ENCODE measurements at regions not wholly inside any gene's neighbourhood (a gene's known extent, or its start where the extent isn't known, plus 50 kb on each side); places are given as distances from the start of the nearest gene placed in this dataset.

DNA sequence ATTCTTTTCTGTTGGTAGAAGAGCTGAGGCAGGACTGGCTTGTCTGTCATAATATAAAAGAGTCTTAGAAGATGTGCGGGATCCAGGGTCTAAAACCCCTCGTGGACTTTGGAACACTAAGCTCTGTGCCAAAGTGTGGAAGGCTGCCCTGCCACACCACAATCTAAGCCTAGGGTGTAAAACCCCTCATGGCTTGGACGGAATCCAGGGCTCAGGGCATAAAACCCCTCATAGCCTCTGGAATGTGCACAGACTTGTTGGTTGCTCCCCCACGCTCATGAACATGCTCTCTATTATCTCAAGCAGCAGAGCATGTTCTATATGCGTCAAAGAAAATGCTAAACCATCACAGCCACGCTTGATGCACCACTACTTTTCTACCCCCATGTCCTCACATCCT lies 483.6 kb downstream of the GABRG1 start:
- no peak overlapping the region for H3K27ac ChIP-seq (ENCODE audit: insufficient read depth, low read length)
- no peaks in the 10 kb centered on the region for H3K4me1 ChIP-seq (ENCODE audit: control insufficient read depth, extremely low read depth, insufficient read depth, low read length)
- H3K4me3 ChIP-seq (replicated peaks in 1 of 4; ENCODE audit: control extremely low read depth in 1 of 4, insufficient read depth in 1 of 4, low read depth in 3 of 4, low read length in 4 of 4), result no peak overlapping the region
- no peaks in the 10 kb centered on the region for H3K36me3 ChIP-seq (ENCODE audit: control insufficient read depth, insufficient read depth, low read length)
- H3K9ac ChIP-seq (ENCODE audit: insufficient read depth, low read length), result no peak overlapping the region
- no peak for DNase-seq (ENCODE audit: low read depth in 2 of 2)
- TF ChIP-seq EZH2 (IDR thresholded peaks at IDR 0.05; ENCODE audit: low read length, missing control alignments) (no peak), CTCF (conservative IDR thresholded peaks at IDR 0.05 in 1 of 2, IDR thresholded peaks at IDR 0.05 in 1 of 2; ENCODE audit: low read depth in 1 of 2, low read length in 2 of 2) (no peak)
- H3K9me3 ChIP-seq (ENCODE audit: control insufficient read depth, insufficient read depth, low read depth, low read length), result no peaks in the 10 kb centered on the region
- H3K27me3 ChIP-seq (ENCODE audit: control insufficient read depth, insufficient read depth, low read length), result no peaks in the 10 kb centered on the region
- H2AFZ ChIP-seq (ENCODE audit: low read length), result no peak overlapping the region
- H4K20me1 ChIP-seq (ENCODE audit: control insufficient read depth, extremely low read depth, insufficient read depth, low read length), result no peaks in the 10 kb centered on the region
- H3K79me2 ChIP-seq (ENCODE audit: control insufficient read depth, insufficient read depth, low read length), result no peaks in the 10 kb centered on the region
- H3K4me2 ChIP-seq (ENCODE audit: extremely low read depth, insufficient read depth, low read length), result no peak overlapping the region

GRCh38 chr4:45638641-45639040 lies 485.2 kb downstream of the GABRG1 start:
- TF ChIP-seq CTCF (conservative IDR thresholded peaks at IDR 0.05 in 1 of 2, IDR thresholded peaks at IDR 0.05 in 1 of 2; ENCODE audit: low read depth in 1 of 2, low read length in 2 of 2) (no peak), EZH2 (IDR thresholded peaks at IDR 0.05; ENCODE audit: low read length, missing control alignments) (no peak)
- Histone ChIP-seq H3K79me2 (ENCODE audit: control insufficient read depth, insufficient read depth, low read length) (no peaks in the 10 kb centered on the region), H3K4me2 (ENCODE audit: extremely low read depth, insufficient read depth, low read length) (no peak overlapping the region), H3K27me3 (ENCODE audit: control insufficient read depth, insufficient read depth, low read length) (no peaks in the 10 kb centered on the region), H2AFZ (ENCODE audit: low read length) (no peak overlapping the region), H4K20me1 (ENCODE audit: control insufficient read depth, extremely low read depth, insufficient read depth, low read length) (no peaks in the 10 kb centered on the region), H3K27ac (ENCODE audit: insufficient read depth, low read length) (no peak overlapping the region), H3K4me1 (ENCODE audit: control insufficient read depth, extremely low read depth, insufficient read depth, low read length) (no peaks in the 10 kb centered on the region), H3K9ac (ENCODE audit: insufficient read depth, low read length) (no peak overlapping the region), H3K36me3 (ENCODE audit: control insufficient read depth, insufficient read depth, low read length) (no peaks in the 10 kb centered on the region), H3K4me3 (replicated peaks in 1 of 4; ENCODE audit: control extremely low read depth in 1 of 4, insufficient read depth in 1 of 4, low read depth in 3 of 4, low read length in 4 of 4) (no peak overlapping the region), H3K9me3 (ENCODE audit: control insufficient read depth, insufficient read depth, low read depth, low read length) (no peaks in the 10 kb centered on the region)
- DNase-seq (ENCODE audit: low read depth in 2 of 2), result no peak

- Histone ChIP-seq H3K27ac (ENCODE audit: insufficient read depth, low read length) (no peak overlapping the region), H3K27me3 (ENCODE audit: control insufficient read depth, insufficient read depth, low read length) (no peaks in the 10 kb centered on the region), H3K79me2 (ENCODE audit: control insufficient read depth, insufficient read depth, low read length) (no peaks in the 10 kb centered on the region), H3K4me3 (replicated peaks in 1 of 4; ENCODE audit: control extremely low read depth in 1 of 4, insufficient read depth in 1 of 4, low read depth in 3 of 4, low read length in 4 of 4) (no peak overlapping the region), H3K9me3 (ENCODE audit: control insufficient read depth, insufficient read depth, low read depth, low read length) (no peaks in the 10 kb centered on the region), H4K20me1 (ENCODE audit: control insufficient read depth, extremely low read depth, insufficient read depth, low read length) (no peaks in the 10 kb centered on the region), H3K36me3 (ENCODE audit: control insufficient read depth, insufficient read depth, low read length) (no peaks in the 10 kb centered on the region), H3K4me1 (ENCODE audit: control insufficient read depth, extremely low read depth, insufficient read depth, low read length) (no peaks in the 10 kb centered on the region), H3K9ac (ENCODE audit: insufficient read depth, low read length) (no peak overlapping the region), H2AFZ (ENCODE audit: low read length) (no peak overlapping the region), H3K4me2 (ENCODE audit: extremely low read depth, insufficient read depth, low read length) (no peak overlapping the region)
- TF ChIP-seq EZH2 (IDR thresholded peaks at IDR 0.05; ENCODE audit: low read length, missing control alignments), result no peak
- no peak for TF ChIP-seq CTCF (conservative IDR thresholded peaks at IDR 0.05 in 1 of 2, IDR thresholded peaks at IDR 0.05 in 1 of 2; ENCODE audit: low read depth in 1 of 2, low read length in 2 of 2)
- DNase-seq (ENCODE audit: low read depth in 2 of 2), result no peak
Measured at GRCh38 chr4:45636175-45636574, 487.7 kb downstream of the GABRG1 start.

Data from fibroblast of lung (primary cell).